GM10248 (cell line): ENCODE measurements at regions not wholly inside any gene's neighbourhood (a gene's known extent, or its start where the extent isn't known, plus 50 kb on each side); places are given as distances from the start of the nearest gene placed in this dataset.

Experiments
- CTCF ChIA-PET: fragments of 300-600 bp; sonication (Branson Sonifier 250); formaldehyde crosslinking; extraction: SDS; loops from one replicate; lab custom pipeline; 2021; ENCODE audit warnings: antibody characterized with exemption; lab: Yijun Ruan, JAX
- POLR2A ChIA-PET: fragments of 350-650 bp; sonication (Branson Sonifier 250); formaldehyde crosslinking; extraction: SDS; loops from one replicate; lab custom pipeline; 2020; ENCODE audit warnings: antibody characterized with exemption; lab: Yijun Ruan, JAX
- DNase-seq: peaks from one replicate; pipeline ENCODE4 v3.0.0; 2012; ENCODE audit errors: extremely low spot score
- TF ChIP-seq, protein P1 (sequence below): IDR thresholded peaks from 2 replicates; pipeline ENCODE4 v1.5.1; 2012; ENCODE audit warnings: mild to moderate bottlenecking, low read depth; ENCODE audit errors: extremely low read depth, missing control alignments, control extremely low read depth

DNA sequence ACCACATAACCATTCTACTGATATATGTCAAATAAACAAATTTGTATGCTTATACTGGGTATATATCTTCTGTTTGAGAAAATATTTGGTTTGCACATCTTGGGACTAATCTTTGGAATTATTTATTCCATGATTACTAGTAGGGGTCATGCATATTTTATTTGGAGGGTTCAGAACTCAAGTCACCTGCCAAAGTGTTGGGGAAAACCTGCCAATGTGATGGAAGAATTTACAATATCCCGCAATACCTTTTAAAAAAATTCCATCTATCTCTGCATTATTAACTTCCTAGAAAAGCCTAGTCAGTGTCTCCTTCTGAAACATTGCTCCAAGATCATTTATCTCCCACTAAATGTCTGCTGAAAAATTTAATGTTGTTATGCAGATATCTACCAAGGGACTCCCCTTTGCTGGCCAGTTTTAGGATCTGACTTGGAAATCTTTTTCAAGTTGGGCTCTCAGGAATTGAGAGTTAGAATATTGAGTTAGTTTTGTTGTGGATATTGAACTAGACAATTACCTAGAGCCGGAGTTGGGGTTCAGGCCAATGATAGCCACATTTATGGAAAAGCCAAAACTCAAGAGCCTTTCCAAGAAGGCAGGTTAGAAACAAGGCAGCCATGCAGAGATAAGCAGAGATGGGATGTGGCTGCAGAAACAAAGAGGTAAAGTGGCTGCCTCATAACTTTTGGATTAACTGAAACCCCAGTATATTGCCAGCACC lies 425.2 kb downstream of the ADAMTS20 start:
- DNase-seq = no peak
- CTCF ChIA-PET = no interaction called here
- POLR2A ChIA-PET = no interaction called here
- TF ChIP-seq, protein P1, sequence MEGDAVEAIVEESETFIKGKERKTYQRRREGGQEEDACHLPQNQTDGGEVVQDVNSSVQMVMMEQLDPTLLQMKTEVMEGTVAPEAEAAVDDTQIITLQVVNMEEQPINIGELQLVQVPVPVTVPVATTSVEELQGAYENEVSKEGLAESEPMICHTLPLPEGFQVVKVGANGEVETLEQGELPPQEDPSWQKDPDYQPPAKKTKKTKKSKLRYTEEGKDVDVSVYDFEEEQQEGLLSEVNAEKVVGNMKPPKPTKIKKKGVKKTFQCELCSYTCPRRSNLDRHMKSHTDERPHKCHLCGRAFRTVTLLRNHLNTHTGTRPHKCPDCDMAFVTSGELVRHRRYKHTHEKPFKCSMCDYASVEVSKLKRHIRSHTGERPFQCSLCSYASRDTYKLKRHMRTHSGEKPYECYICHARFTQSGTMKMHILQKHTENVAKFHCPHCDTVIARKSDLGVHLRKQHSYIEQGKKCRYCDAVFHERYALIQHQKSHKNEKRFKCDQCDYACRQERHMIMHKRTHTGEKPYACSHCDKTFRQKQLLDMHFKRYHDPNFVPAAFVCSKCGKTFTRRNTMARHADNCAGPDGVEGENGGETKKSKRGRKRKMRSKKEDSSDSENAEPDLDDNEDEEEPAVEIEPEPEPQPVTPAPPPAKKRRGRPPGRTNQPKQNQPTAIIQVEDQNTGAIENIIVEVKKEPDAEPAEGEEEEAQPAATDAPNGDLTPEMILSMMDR = no peak

DNA sequence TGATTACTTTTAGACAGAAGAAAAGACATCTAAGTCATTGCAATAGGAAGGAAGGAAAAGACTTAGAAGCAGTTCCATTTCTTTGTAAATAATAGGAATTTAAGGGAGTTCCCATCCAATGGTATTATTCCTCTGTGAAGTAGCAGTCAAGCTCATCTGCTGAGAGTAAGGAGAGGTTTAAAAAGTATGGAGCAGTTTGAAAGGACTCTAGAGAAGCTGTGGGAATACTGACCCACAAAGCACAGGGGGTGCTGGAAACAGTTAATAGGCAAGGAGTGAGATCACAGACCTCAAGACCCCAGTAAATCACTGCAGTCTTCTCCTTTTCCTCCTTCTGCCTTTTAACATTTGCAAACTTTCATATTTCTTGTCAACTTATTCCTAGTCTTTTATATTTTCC lies 428.5 kb downstream of the ADAMTS20 start:
- ChIA-PET CTCF (interaction anchor here (0.8 to 1.2 kb wide), 2 partner anchors 8 to 15 kb away, joined by 3 read pairs; no protein-coding TSS in a partner anchor), POLR2A (no interaction called here)
- DNase-seq = no peak
- TF ChIP-seq, protein P1 = no peak

DNA sequence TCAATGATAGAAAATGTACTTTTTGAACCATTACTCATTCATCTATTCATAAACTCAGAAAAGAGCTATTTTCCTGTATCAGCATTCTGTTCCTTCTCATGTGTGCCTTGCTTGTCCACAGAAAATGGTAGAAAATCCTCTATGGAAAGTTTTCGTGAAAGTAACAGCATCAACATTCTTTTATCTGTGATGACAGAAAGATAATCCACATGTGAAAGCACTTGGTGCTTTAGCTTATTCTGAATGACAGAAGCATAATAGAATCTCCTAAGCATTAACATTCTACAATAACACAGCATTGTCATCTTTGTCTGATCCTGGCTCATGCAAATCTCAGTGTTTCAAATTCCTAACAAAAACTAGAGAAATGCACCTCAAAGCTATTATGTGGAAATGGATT lies 431.9 kb downstream of the ADAMTS20 start:
- POLR2A ChIA-PET = interaction anchor here (0.7 kb wide), 1 partner anchor 547 kb away, joined by 3 read pairs; no protein-coding TSS in a partner anchor
- TF ChIP-seq, protein P1 = no peak
- DNase-seq = no peak
- CTCF ChIA-PET = interaction anchor here (1.1 kb wide), 1 partner anchor 14 kb away, joined by 7 read pairs; no protein-coding TSS in a partner anchor

DNA sequence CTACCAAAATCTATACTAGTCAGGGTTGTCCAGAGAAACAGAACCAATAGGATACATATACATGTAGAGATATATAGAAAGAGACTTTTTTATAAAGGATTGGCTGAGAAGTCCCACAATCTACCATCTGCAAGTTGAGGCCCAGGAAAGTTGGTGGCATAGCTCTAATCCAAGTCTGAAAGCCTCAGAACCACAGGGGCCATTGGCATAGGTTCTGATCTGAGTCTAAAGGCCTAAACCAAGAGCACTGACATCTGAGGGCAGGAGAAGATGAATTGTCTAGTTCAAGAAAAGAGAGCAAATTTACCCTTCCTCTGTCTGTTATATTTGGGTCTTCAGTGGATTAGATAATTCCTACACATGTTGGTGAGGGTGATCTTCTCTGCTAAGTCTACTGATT lies 433.1 kb downstream of the ADAMTS20 start:
- ChIA-PET CTCF (interaction anchor here (1.0 kb wide), 3 partner anchors 12 to 17 kb away, joined by 3 to 5 read pairs (median 3); no protein-coding TSS in a partner anchor), POLR2A (no interaction called here)
- DNase-seq = no peak
- TF ChIP-seq, protein P1 = no peak

DNA sequence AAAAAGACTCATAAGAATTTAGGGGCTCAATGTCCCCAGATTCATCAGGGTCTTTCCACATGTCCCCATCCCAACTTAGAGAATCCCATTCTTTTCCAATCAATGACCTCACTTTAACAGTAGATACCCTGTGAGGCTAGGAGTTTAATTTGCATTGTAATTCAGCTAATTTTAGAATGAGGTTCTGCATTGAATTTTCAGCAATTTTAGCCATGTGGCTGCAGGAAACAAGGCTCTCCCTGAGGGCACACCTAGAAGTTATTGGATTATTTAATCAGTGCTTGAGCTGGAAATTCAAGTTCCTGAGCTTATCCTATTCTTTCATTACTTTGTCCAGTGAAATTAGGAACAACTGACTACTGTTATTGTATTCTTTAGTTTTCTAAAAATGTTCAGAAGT lies 433.8 kb downstream of the ADAMTS20 start:
- CTCF ChIA-PET = interaction anchor here (1.2 kb wide), 1 partner anchor 64 kb away, joined by 3 read pairs; no protein-coding TSS in a partner anchor
- TF ChIP-seq, protein P1 = no peak
- DNase-seq = no peak
- POLR2A ChIA-PET = no interaction called here

DNA sequence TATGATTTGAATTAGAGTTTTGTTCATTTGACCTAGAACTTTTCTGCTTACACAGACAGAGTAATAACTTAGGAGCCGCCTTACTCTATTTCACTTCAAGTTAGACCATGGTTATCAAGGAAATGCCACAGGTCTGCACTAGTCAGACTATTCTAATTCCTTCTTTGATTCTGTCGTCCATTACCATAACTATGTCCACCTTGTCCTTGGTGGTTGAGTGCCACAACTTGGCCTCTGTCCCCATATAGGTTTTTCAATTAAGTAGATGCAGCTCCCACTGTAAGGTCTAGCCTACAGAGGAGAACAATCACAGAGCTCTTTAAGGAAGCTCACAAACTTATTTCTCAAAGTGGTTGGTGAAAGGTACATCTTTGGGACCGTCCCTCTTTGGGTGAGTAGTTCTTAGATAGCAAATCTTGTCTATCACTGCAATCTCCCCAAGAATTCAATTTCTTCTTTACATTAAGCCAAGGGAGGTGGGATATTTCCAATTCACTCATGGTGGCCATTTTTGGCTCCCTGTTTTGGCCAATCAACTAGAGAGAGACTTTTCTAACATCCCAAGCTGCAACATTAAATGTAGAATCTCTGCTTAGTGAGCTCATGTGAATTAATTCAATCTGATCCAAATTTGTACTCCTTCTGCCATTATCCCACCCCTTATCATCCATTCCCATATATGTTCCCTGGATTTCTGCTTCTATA lies 434.6 kb downstream of the ADAMTS20 start:
- TF ChIP-seq, protein P1 = no peak
- CTCF ChIA-PET = interaction anchor here (1.2 kb wide), 1 partner anchor 63 kb away, joined by 3 read pairs; no protein-coding TSS in a partner anchor
- POLR2A ChIA-PET = no interaction called here
- DNase-seq = no peak
